22Rv1 (cell line): ENCODE measurements at regions not wholly inside any gene's neighbourhood (a gene's known extent, or its start where the extent isn't known, plus 50 kb on each side); places are given as distances from the start of the nearest gene placed in this dataset.

Experiments
- CTCF ChIP-seq: fragments of 450-650 bp; IDR thresholded peaks from 2 replicates; pipeline ENCODE4 v1.5.1; 2017; ENCODE audit warnings: mild to moderate bottlenecking
- ZFX ChIP-seq: fragments of 450-650 bp; IDR thresholded peaks from 2 replicates; pipeline ENCODE4 v1.6.1; 2017; ENCODE audit warnings: antibody characterized with exemption, borderline replicate concordance

GRCh38 chr1:82227306-82228095 lies 426.8 kb downstream of the ADGRL2 start:
- no peak for TF ChIP-seq CTCF
- TF ChIP-seq ZFX: no peak
